ENCODE measurements at regions not wholly inside any gene's neighbourhood (a gene's known extent, or its start where the extent isn't known, plus 50 kb on each side); places are given as distances from the start of the nearest gene placed in this dataset.
"Not testable (repeated sequence)": the region's sequence is repeated elsewhere in the genome, so short reads cannot be mapped to it uniquely, and the experiment has no call there.

- no peak for DNase-seq (ENCODE audit: low read depth)
These were observed 583.6 kb downstream of the NR2F2 start for GRCh38 chr15:96914081-96914480.

- DNase-seq (ENCODE audit: low read depth), result no peak
These were observed 586.2 kb downstream of the NR2F2 start for GRCh38 chr15:96916750-96917149.

GRCh38 chr15:96924570-96924969 lies 594.1 kb downstream of the NR2F2 start:
- no peak for DNase-seq (ENCODE audit: low read depth)

GRCh38 chr15:96947296-96948229 lies 617.1 kb downstream of the NR2F2 start:
- no peak for DNase-seq (ENCODE audit: low read depth)

- DNase-seq (ENCODE audit: low read depth), result no peak
These were observed 618.5 kb downstream of the NR2F2 start for GRCh38 chr15:96948981-96949380.

GRCh38 chr15:96958721-96959120 lies 628.2 kb downstream of the NR2F2 start:
- no peak for DNase-seq (ENCODE audit: low read depth)

GRCh38 chr15:96959501-96959900 lies 629.0 kb downstream of the NR2F2 start:
- DNase-seq (ENCODE audit: low read depth), result no peak

GRCh38 chr15:96960711-96961480 lies 630.4 kb downstream of the NR2F2 start:
- DNase-seq (ENCODE audit: low read depth), result no peak

- no peak for DNase-seq (ENCODE audit: low read depth)
These were observed 636.1 kb downstream of the NR2F2 start for GRCh38 chr15:96966554-96966953.

GRCh38 chr15:96969732-96970710 lies 639.5 kb downstream of the NR2F2 start:
- DNase-seq (ENCODE audit: low read depth), result no peak

- DNase-seq (ENCODE audit: low read depth), result no peak
These were observed 641.7 kb downstream of the NR2F2 start for GRCh38 chr15:96972201-96972600.

GRCh38 chr15:96974761-96975160 lies 644.3 kb downstream of the NR2F2 start:
- DNase-seq (ENCODE audit: low read depth), result no peak

GRCh38 chr15:96977886-96978285 lies 647.4 kb downstream of the NR2F2 start:
- DNase-seq (ENCODE audit: low read depth), result no peak

- DNase-seq (ENCODE audit: low read depth), result no peak
These were observed 648.5 kb downstream of the NR2F2 start for GRCh38 chr15:96978937-96979473.

- DNase-seq (ENCODE audit: low read depth), result not testable (repeated sequence)
These were observed 653.7 kb downstream of the NR2F2 start for GRCh38 chr15:96984121-96984671.

- DNase-seq (ENCODE audit: low read depth), result no peak
These were observed 662.3 kb downstream of the NR2F2 start for GRCh38 chr15:96992817-96993216.

- no peak for DNase-seq (ENCODE audit: low read depth)
These were observed 667.0 kb downstream of the NR2F2 start for GRCh38 chr15:96997538-96997937.

- no peak for DNase-seq (ENCODE audit: low read depth)
These were observed 678.5 kb downstream of the NR2F2 start for GRCh38 chr15:97009031-97009431.

- DNase-seq (ENCODE audit: low read depth), result no peak
These were observed 682.5 kb downstream of the NR2F2 start for GRCh38 chr15:97012986-97013385.

- DNase-seq (ENCODE audit: low read depth), result no peak
These were observed 683.0 kb downstream of the NR2F2 start for GRCh38 chr15:97013491-97013890.

GRCh38 chr15:97014001-97014400 lies 683.5 kb downstream of the NR2F2 start:
- no peak for DNase-seq (ENCODE audit: low read depth)

All from non-pigmented ciliary epithelial cell (primary cell).